COLO668 (cell line): ENCODE measurements at regions not wholly inside any gene's neighbourhood (a gene's known extent, or its start where the extent isn't known, plus 50 kb on each side); places are given as distances from the start of the nearest gene placed in this dataset.

Source experiments
- DNase-seq: peaks from one replicate; lab custom pipeline; 2025; ENCODE audit not compliant: unreplicated experiment; lab: John Stamatoyannopoulos, UW

- DNase-seq = no peak
Measured at GRCh38 chr14:76974365-76974764, 54.1 kb downstream of the IRF2BPL start.

GRCh38 chr14:76971549-76971948 is 57.0 kb downstream of the IRF2BPL start:
- no peak for DNase-seq

- peak; percentile 87 for DNase-seq
Measured at GRCh38 chr14:76968621-76969063, 59.9 kb downstream of the IRF2BPL start.

GRCh38 chr14:76967788-76968187 is 60.7 kb downstream of the IRF2BPL start:
- no peak for DNase-seq

- DNase-seq = no peak
Measured at GRCh38 chr14:76965232-76965631, 63.3 kb downstream of the IRF2BPL start.

GRCh38 chr14:76964695-76965094 is 63.8 kb downstream of the IRF2BPL start:
- DNase-seq = no peak

- DNase-seq = no peak
Measured at GRCh38 chr14:76963372-76963771, 65.1 kb downstream of the IRF2BPL start.

GRCh38 chr14:76962303-76962660 is 66.2 kb downstream of the IRF2BPL start:
- no peak for DNase-seq

GRCh38 chr14:76961631-76962302 is 66.7 kb downstream of the IRF2BPL start:
- peak; percentile 63 for DNase-seq

- DNase-seq = no peak
Measured at GRCh38 chr14:76958980-76959710, 69.4 kb downstream of the IRF2BPL start.

GRCh38 chr14:76958020-76958979 is 70.2 kb downstream of the IRF2BPL start:
- DNase-seq = peak; percentile 37

GRCh38 chr14:76957224-76957891 is 71.2 kb downstream of the IRF2BPL start:
- no peak for DNase-seq

GRCh38 chr14:76956316-76957090 is 72.0 kb downstream of the IRF2BPL start:
- peak; percentile 98 for DNase-seq

GRCh38 chr14:76955575-76956315 is 72.8 kb downstream of the IRF2BPL start:
- peak; percentile 46 for DNase-seq

GRCh38 chr14:76954394-76955190 is 73.9 kb downstream of the IRF2BPL start:
- no peak for DNase-seq

GRCh38 chr14:76953311-76953945 is 75.1 kb downstream of the IRF2BPL start:
- DNase-seq = peak; percentile 60

- no peak for DNase-seq
Measured at GRCh38 chr14:76951166-76951565, 77.3 kb downstream of the IRF2BPL start.
